HepG2 (cell line): ENCODE measurements at regions not wholly inside any gene's neighbourhood (a gene's known extent, or its start where the extent isn't known, plus 50 kb on each side); places are given as distances from the start of the nearest gene placed in this dataset.
A peak's percentile ranks its signal among the peaks of the same experiment; 100 is the strongest.

Source experiments
- ATAC-seq: fragments of 200-7000 bp; cut with Tn5 transposase; 3 replicates; pipeline ENCODE4 v1.9.1; 2020; ENCODE audit warnings: mild to moderate bottlenecking, moderate library complexity
- BruUV-seq: library from RNA; stranded (reverse); fragments of 400-500 nt; replicated peaks from 2 replicates; lab custom pipeline; 2021; lab: Mats Ljungman, UMichigan
- CTCF ChIA-PET: fragments of 300-600 bp; formaldehyde crosslinking; extraction: SDS; loops from one replicate; lab custom pipeline; 2021; ENCODE audit warnings: low total read pairs, inconsistent platforms, low intra/inter-chr PET ratio; lab: Yijun Ruan, JAX
- POLR2A ChIA-PET: fragments of 350-600 bp; sonication (Branson Sonifier 250); formaldehyde crosslinking; loops from one replicate; lab custom pipeline; 2020; ENCODE audit warnings: antibody characterized with exemption, inconsistent platforms; lab: Yijun Ruan, JAX
- DNase-seq: peaks from one replicate; pipeline ENCODE4 v3.0.0-alpha.2; 2015; ENCODE audit warnings: low spot score
- FAIRE-seq: peaks from 3 replicates; lab custom pipeline; 2011; peaks lifted over from hg19 to GRCh38; lab: Jason Lieb, UNC
- H2AFZ ChIP-seq: one replicate; pipeline ENCODE4 v1.6.1; 2011; ENCODE audit warnings: low read length, inconsistent platforms
- H3K27ac ChIP-seq: fragments of 300-600 bp; 3 replicates; pipeline ENCODE4 v1.8.0; 2011; ENCODE audit warnings: mixed run types, mild to moderate bottlenecking, mixed read lengths, low read length, inconsistent platforms; ENCODE audit not compliant: insufficient read depth; ENCODE audit errors: extremely low read length
- H3K27me3 ChIP-seq, 2 experiments: fragments of 200-600 bp in 1 of 2; 2 replicates in 1 of 2; 3 replicates in 1 of 2; pipeline versions ENCODE4 v1.6.0 to v1.8.0; 2011; ENCODE audit warnings: low read length in 2 of 2, mild to moderate bottlenecking in 2 of 2, moderate library complexity in 2 of 2, inconsistent platforms in 1 of 2; ENCODE audit not compliant: insufficient read depth in 2 of 2, control insufficient read depth in 1 of 2
- H3K36me3 ChIP-seq, 2 experiments: fragments of 200-600 bp in 1 of 2; replicated peaks in 1 of 2; 2 replicates in 1 of 2; 3 replicates in 1 of 2; pipeline versions ENCODE4 v1.5.1 to v1.8.0; 2011; ENCODE audit warnings: low read length in 2 of 2, inconsistent platforms in 1 of 2; ENCODE audit not compliant: insufficient read depth in 2 of 2, control insufficient read depth in 1 of 2
- H3K4me1 ChIP-seq: 2 replicates; pipeline ENCODE4 v1.5.1; 2012; ENCODE audit warnings: low read length, inconsistent platforms; ENCODE audit not compliant: insufficient read depth
- H3K4me2 ChIP-seq: 2 replicates; pipeline ENCODE4 v1.6.0; 2011; ENCODE audit warnings: low read depth, low read length, inconsistent platforms
- H3K4me3 ChIP-seq, 3 experiments: fragments of 200-600 bp in 1 of 3; sonication (generic), shearing (Covaris generic) in 1 of 3; replicated peaks in 1 of 3; 2 replicates each; pipeline ENCODE4 v1.5.1; 2011 to 2016; ENCODE audit warnings: low read length in 3 of 3, inconsistent platforms in 2 of 3, low read depth in 2 of 3, mild to moderate bottlenecking in 2 of 3, control low read depth in 1 of 3, mixed read lengths in 1 of 3; ENCODE audit not compliant: insufficient read depth in 1 of 3
- H3K79me2 ChIP-seq: one replicate; pipeline ENCODE4 v1.6.1; 2011; ENCODE audit warnings: low read length, inconsistent platforms; ENCODE audit not compliant: insufficient read depth
- H3K9ac ChIP-seq: 2 replicates; pipeline ENCODE4 v1.6.0; 2011; ENCODE audit warnings: mild to moderate bottlenecking, low read depth, low read length, inconsistent platforms; ENCODE audit not compliant: insufficient read depth
- H3K9me3 ChIP-seq: 2 replicates; pipeline ENCODE4 v1.5.1; 2012; ENCODE audit warnings: mild to moderate bottlenecking, low read length
- H4K20me1 ChIP-seq: 2 replicates; pipeline ENCODE4 v1.6.0; 2011; ENCODE audit warnings: inconsistent platforms, mild to moderate bottlenecking, low read length, moderate library complexity; ENCODE audit not compliant: insufficient read depth
- BRCA1 ChIP-seq: sonication (generic); formaldehyde crosslinking; IDR thresholded peaks from 2 replicates; pipeline ENCODE4 v1.4.0; 2020; ENCODE audit warnings: missing genetic modification reagents
- CBX1 ChIP-seq: IDR thresholded peaks from one replicate; pipeline ENCODE4 v1.6.1; 2016; ENCODE audit warnings: antibody characterized with exemption, low read depth
- DPF2 ChIP-seq: sonication (generic); formaldehyde crosslinking; IDR thresholded peaks from 2 replicates; pipeline ENCODE4 v1.4.0; 2020; ENCODE audit warnings: mild to moderate bottlenecking, low read depth, missing genetic modification reagents, borderline replicate concordance
- HNF1B ChIP-seq: sonication (generic); formaldehyde crosslinking; IDR thresholded peaks from 2 replicates; pipeline ENCODE4 v1.5.1; 2020; ENCODE audit warnings: mild to moderate bottlenecking, moderate library complexity, missing genetic modification reagents
- KDM5B ChIP-seq: sonication (generic); formaldehyde crosslinking; IDR thresholded peaks from 2 replicates; pipeline ENCODE4 v1.4.0; 2020; ENCODE audit warnings: missing genetic modification reagents, mild to moderate bottlenecking, borderline replicate concordance
- KLF12 ChIP-seq: sonication (generic); formaldehyde crosslinking; IDR thresholded peaks from 2 replicates; pipeline ENCODE4 v1.4.0; 2020; ENCODE audit warnings: missing genetic modification reagents, borderline replicate concordance
- MED1 ChIP-seq: sonication (generic); formaldehyde crosslinking; IDR thresholded peaks from 2 replicates; pipeline ENCODE4 v1.4.0; 2020; ENCODE audit warnings: missing genetic modification reagents
- MYPOP ChIP-seq: sonication (generic); formaldehyde crosslinking; IDR thresholded peaks from 2 replicates; pipeline ENCODE4 v1.8.1; 2023; ENCODE audit warnings: mild to moderate bottlenecking, moderate library complexity, missing genetic modification reagents
- PLRG1 ChIP-seq: fragments of 450-650 bp; conservative IDR thresholded peaks from 2 replicates; pipeline ENCODE4 v1.6.1; 2016
- POLR2AphosphoS5 ChIP-seq: IDR thresholded peaks from 2 replicates; pipeline ENCODE4 v1.6.1; 2012; ENCODE audit warnings: low read depth, low read length
- PTBP1 ChIP-seq: fragments of 200-400 bp; formaldehyde crosslinking; IDR thresholded peaks from 2 replicates; pipeline ENCODE4 v1.6.1; 2018; ENCODE audit warnings: low read length, low read depth; ENCODE audit not compliant: poor library complexity, severe bottlenecking
- ZKSCAN5 ChIP-seq: sonication (generic); formaldehyde crosslinking; IDR thresholded peaks from 2 replicates; pipeline ENCODE4 v1.5.1; 2020; ENCODE audit warnings: mild to moderate bottlenecking, missing genetic modification reagents
- ZNF383 ChIP-seq: sonication (generic); formaldehyde crosslinking; IDR thresholded peaks from 2 replicates; pipeline ENCODE4 v1.4.0; 2020; ENCODE audit warnings: missing genetic modification reagents, mild to moderate bottlenecking, borderline replicate concordance
- ZNF431 ChIP-seq: sonication (generic); formaldehyde crosslinking; IDR thresholded peaks from 2 replicates; pipeline ENCODE4 v1.9.0; 2022; ENCODE audit warnings: missing genetic modification reagents, low read depth, mild to moderate bottlenecking, borderline replicate concordance
- ZNF563 ChIP-seq: sonication (generic); formaldehyde crosslinking; IDR thresholded peaks from 2 replicates; pipeline ENCODE4 v1.8.0; 2022; ENCODE audit warnings: mild to moderate bottlenecking, moderate library complexity, missing genetic modification reagents
- ZNF564 ChIP-seq: sonication (generic); formaldehyde crosslinking; IDR thresholded peaks from 2 replicates; pipeline ENCODE4 v1.8.1; 2023; ENCODE audit warnings: mild to moderate bottlenecking, missing genetic modification reagents
- ZNF766 ChIP-seq: sonication (generic); formaldehyde crosslinking; IDR thresholded peaks from 2 replicates; pipeline ENCODE4 v1.5.0; 2020; ENCODE audit warnings: missing genetic modification reagents, borderline replicate concordance
- WGBS: methylation state at CpG from one replicate; pipeline ENCODE4 v1.1.6; 2017; ENCODE audit warnings: low lambda C conversion rate; 5-methylcytosine and 5-hydroxymethylcytosine counted together
- in situ Hi-C: cut with HindIII; loops from 2 replicates; pipeline ENCODE4 v1.10.0; 2017; ENCODE audit warnings: low pct_unique_long_range_greater_than_20kb; ENCODE audit not compliant: extremely low pct_ligation_motif_present
- intact Hi-C: fragments of 100-400 bp; cut with micrococcal nuclease; formaldehyde crosslinking; loops from one replicate; pipeline ENCODE4 v1.10.0; 2022; ENCODE audit not compliant: unreplicated experiment
- TF ChIP-seq, protein P1 (sequence below), 2 experiments: sonication (generic) in 1 of 2; formaldehyde crosslinking in 1 of 2; IDR thresholded peaks; 2 replicates each; pipeline versions ENCODE4 v1.4.0 to v1.6.1; 2016 to 2020; ENCODE audit warnings: borderline replicate concordance in 1 of 2, low read depth in 1 of 2, mild to moderate bottlenecking in 1 of 2, missing genetic modification reagents in 1 of 2

- no peaks in the 10 kb centered on the region for H4K20me1 ChIP-seq
- no peak overlapping the region for H3K9ac ChIP-seq
- H3K27ac ChIP-seq = no peak overlapping the region
- ChIA-PET CTCF (no interaction called here), POLR2A (no interaction called here)
- H3K4me1 ChIP-seq = no peaks in the 10 kb centered on the region
- H3K4me2 ChIP-seq = no peak overlapping the region
- no TSS peak for BruUV-seq
- no peaks in the 10 kb centered on the region for H3K36me3 ChIP-seq
- TF ChIP-seq MYPOP (CRISPR knock-in tag) (no peak), MED1 (CRISPR knock-in tag) (no peak), PTBP1 (no peak), DPF2 (CRISPR knock-in tag) (no peak), ZNF431 (CRISPR knock-in tag) (no peak), ZNF766 (no peak), PLRG1 (no peak), ZNF563 (no peak), HNF1B (CRISPR knock-in tag) (no peak), KDM5B (CRISPR knock-in tag) (no peak), CBX1 (no peak), ZNF383 (CRISPR knock-in tag) (no peak), ZKSCAN5 (CRISPR knock-in tag) (no peak), BRCA1 (no peak), ZNF564 (CRISPR knock-in tag) (no peak), KLF12 (no peak), POLR2AphosphoS5 (no peak)
- TF ChIP-seq, protein P1, sequence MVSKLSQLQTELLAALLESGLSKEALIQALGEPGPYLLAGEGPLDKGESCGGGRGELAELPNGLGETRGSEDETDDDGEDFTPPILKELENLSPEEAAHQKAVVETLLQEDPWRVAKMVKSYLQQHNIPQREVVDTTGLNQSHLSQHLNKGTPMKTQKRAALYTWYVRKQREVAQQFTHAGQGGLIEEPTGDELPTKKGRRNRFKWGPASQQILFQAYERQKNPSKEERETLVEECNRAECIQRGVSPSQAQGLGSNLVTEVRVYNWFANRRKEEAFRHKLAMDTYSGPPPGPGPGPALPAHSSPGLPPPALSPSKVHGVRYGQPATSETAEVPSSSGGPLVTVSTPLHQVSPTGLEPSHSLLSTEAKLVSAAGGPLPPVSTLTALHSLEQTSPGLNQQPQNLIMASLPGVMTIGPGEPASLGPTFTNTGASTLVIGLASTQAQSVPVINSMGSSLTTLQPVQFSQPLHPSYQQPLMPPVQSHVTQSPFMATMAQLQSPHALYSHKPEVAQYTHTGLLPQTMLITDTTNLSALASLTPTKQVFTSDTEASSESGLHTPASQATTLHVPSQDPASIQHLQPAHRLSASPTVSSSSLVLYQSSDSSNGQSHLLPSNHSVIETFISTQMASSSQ (IDR thresholded peaks at IDR 0.05; ENCODE audit: low read depth) = no peak
- TF ChIP-seq, protein P1 (CRISPR knock-in tag; IDR thresholded peaks at IDR 0.05; ENCODE audit: borderline replicate concordance) = no peak
- no peaks in the 10 kb centered on the region for H3K79me2 ChIP-seq
- no peaks in the 10 kb centered on the region for H3K9me3 ChIP-seq
- FAIRE-seq (no peak), DNase-seq (no peak), ATAC-seq (no peak)
- intact Hi-C loops (no loop called here), in situ Hi-C loops (no loop called here)
- WGBS = 20% methylated on average over 3 of the region's 3 CpGs
- no peaks in the 10 kb centered on the region for H3K27me3 ChIP-seq
- no peak overlapping the region for H3K4me3 ChIP-seq
- peak overlapping the region; percentile 63 for H2AFZ ChIP-seq
Measured at GRCh38 chr1:63269571-63269970, 52.8 kb upstream of the FOXD3 start.
